Breast epithelium (tissue), 3 donors: ENCODE measurements at regions not wholly inside any gene's neighbourhood (a gene's known extent, or its start where the extent isn't known, plus 50 kb on each side); places are given as distances from the start of the nearest gene placed in this dataset.

ENCODE experiments used
- CTCF ChIP-seq, 3 donors: fragments of 450-650 bp; IDR thresholded peaks; one replicate each; pipeline ENCODE4 v1.5.1; 2016 to 2017; ENCODE audit warnings: antibody characterized with exemption in 3 of 3, mild to moderate bottlenecking in 3 of 3, moderate library complexity in 3 of 3
- POLR2A ChIP-seq: fragments of 450-650 bp; IDR thresholded peaks from one replicate; pipeline ENCODE4 v1.6.1; 2016; ENCODE audit warnings: antibody characterized with exemption, mild to moderate bottlenecking, moderate library complexity
- POLR2AphosphoS5 ChIP-seq, 3 donors: sonication (generic); formaldehyde crosslinking; IDR thresholded peaks; one replicate each; pipeline ENCODE4 v1.6.1; 2017; ENCODE audit warnings: antibody characterized with exemption in 3 of 3

- TF ChIP-seq CTCF (IDR thresholded peaks at IDR 0.05), result no peak
- TF ChIP-seq POLR2A, result no peak
- TF ChIP-seq POLR2AphosphoS5 (IDR thresholded peaks at IDR 0.05), result no peak
Observed at GRCh38 chr12:113673458-113674238, 202.0 kb upstream of the LHX5 start.
